HG03432 (cell line): ENCODE measurements at regions not wholly inside any gene's neighbourhood (a gene's known extent, or its start where the extent isn't known, plus 50 kb on each side); places are given as distances from the start of the nearest gene placed in this dataset.
A peak's percentile ranks its signal among the peaks of the same experiment; 100 is the strongest.

Source experiments
- ATAC-seq: cut with Tn5 transposase; IDR thresholded peaks from one replicate; pipeline ENCODE4 v1.9.1; 2021; ENCODE audit warnings: mild to moderate bottlenecking, moderate library complexity; ENCODE audit not compliant: unreplicated experiment

DNA sequence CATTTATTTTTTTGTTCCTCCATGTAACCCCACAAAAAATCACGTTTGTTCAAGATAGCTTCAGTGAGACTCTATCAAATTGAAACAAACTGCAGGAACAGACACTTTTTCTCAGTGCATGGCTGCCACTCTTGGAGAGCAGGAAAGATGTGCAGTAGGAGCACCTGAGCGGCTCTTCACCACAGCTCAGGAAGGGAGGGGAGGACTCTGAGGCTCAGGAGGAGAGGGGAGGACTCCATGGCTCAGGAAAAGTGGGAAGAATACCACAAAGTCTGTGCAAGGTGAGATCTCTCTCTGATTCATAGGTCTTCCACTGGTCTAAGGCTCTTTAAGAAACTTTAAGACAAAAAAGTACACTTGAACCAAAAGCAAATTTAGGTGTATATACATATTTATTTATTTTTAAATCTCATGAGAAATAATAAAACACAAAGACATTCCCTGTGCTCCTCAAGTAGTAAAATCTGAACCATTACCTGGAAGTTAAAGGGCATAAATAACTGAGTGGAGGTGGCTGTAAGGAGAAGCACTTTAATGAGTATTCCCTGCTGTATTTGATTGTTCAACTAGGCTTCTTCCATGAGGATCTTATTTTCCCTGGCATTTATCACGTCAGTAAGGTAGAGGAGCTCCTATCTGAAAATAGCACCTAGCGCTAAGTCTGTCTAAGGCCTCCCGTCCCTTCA, 69.2 kb upstream of the CCN6 start:
- ATAC-seq: no peak

DNA sequence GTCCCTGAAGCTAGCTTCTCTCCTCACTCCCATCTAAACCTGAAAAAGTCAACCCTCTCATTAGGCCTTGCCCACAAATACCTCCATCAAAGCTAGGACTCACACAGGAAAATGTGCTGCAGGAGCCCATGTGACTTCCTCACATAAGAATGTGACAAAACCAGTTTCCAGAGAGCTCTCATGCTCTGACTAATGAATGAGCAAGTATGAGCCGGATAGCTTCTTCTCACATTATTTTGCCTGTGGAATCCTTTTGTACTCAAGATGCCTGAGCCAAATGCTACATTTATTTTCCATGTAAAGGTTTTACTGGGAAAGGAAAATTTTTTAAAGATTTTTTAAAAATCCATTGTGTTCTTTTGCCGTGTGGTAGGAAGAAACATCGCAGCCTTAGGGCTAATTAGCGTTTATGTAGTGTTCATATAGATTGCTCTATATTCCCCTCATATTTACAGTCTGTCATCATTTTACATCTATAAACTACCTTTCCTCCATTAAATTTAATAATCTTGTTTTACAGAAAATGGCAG, 68.6 kb upstream of the CCN6 start:
- ATAC-seq: no peak

DNA sequence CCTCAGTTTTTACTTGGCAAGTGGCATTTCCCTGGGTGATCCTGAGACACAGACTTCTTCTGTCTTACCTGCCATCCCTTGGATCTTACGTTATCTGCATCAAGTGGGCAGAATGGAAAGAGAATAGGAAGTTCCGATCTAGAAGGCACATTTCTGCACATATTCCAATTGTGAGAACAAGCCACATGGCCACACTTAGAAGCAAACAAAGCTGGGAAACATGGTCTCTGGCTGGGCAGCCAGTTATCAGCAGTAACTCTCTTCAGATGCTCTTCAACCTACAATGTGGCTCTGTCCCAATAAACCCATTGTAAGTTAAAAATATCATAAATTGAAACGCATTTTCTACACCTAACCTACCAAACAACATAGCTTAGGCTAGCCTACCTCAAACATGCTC, 67.3 kb upstream of the CCN6 start:
- no peak for ATAC-seq

DNA sequence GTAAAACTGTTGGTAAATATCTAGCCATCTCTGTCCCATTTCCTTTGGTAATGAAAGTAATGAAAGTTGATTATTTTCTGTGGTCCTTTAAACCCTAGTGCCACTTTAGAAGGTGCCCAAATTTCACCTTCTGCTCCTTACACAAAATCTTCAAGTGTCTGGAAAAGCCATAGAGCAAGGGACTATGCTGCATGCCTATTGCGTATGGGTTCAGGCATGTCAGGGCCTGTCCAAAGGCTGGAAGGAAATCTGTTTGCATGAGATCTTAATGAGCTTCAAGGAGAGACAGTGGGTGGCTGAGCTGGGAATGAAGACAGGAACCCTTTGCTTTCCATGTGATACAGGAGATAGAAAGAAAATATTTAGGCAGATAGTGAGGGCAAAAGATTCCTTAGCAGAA, 66.6 kb upstream of the CCN6 start:
- no peak for ATAC-seq

DNA sequence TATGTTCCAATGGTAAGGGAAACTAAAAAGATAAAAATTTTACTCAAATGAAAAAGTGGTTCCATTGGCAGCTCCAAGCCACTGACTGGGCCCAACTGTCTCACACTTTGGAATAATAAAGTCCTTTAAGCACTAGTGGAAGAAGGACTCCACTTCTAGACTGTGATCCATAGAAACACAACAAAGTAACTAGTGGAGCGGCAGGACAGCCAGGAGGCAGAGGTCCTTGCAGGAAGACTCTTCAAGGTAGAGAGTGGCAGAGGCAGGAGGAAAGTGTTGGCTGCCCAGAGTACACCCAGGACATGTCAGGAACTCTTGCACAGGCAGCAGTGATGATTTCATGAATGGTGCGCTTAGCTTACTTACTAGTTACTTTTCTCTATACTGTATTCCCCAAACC, 65.0 kb upstream of the CCN6 start:
- ATAC-seq: no peak

DNA sequence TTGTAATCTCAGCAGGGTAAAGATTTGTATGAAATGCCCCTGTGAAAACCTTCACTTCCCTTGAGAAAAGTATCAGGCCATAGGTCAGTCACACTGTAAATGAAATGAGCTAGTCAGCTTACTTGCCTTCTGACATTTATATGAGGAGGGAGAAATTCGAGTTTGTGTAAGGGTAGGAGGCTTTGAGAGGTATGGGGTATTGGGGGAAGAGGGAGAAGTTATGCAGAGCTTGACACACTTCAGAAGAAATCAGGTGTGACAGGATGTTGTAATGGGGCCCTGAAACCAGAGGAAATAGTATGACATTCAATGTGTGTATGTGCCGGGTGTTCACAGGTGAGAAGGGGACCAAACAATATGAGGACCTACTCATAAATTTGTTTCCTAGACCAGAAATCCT, 64.2 kb upstream of the CCN6 start:
- peak; percentile 54 for ATAC-seq

DNA sequence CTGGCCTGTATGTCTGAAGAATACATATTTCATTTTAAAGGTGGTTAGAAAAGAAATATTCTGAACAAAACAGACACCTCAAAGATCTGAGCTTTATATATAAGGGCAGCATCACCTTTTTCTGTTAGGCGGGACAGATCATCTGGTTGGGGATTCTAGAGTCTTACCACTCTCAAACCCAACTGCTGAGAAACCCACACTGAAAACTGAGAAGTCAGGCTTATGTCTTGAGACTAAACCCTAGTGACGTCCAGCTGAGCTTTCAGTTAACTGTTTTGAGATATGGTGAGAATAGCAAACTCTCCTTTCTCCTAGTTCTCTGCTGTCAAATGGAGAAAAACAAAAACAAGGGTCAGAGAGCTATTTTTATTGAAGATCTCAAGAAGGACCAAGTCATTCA, 63.7 kb upstream of the CCN6 start:
- no peak for ATAC-seq

DNA sequence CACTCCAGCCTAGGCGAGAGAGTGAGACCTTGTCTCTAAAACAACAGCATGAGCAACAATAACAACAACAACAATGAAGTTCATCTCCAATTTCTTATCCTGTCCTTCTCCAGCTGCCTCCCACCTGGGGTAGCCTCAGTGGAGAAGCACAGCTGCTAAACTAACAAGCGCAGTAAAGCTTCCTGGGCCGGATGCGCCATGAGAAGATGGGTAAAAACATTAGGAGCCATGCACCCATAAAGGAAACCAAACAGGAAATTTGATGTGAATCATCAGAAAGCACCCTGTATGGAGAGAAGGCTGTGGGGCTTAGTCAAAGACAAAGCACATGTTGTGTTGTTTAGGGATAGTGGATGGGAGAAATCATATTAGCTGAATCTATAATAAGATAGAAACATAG, 61.1 kb upstream of the CCN6 start:
- peak; percentile 66 for ATAC-seq

DNA sequence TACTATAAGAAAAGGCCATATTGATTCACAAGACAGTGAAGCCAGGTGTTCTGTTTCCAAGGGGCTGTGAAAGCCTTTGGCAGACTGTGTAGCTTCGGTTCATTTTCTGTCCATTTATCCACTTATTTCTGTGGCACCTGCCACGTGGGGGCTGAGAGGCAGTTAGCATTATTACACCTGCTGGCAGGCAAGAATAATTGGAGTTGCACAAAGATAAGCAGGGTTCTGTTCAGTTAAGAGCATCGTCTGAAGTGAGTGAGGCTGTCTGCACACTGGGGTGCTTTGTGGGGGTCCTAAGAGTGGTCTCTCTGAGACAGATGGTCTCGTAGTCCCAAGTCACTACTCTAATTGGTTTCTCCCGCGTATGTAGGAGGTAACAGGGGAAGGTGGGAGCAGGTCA, 60.6 kb upstream of the CCN6 start:
- peak; percentile 4 for ATAC-seq

DNA sequence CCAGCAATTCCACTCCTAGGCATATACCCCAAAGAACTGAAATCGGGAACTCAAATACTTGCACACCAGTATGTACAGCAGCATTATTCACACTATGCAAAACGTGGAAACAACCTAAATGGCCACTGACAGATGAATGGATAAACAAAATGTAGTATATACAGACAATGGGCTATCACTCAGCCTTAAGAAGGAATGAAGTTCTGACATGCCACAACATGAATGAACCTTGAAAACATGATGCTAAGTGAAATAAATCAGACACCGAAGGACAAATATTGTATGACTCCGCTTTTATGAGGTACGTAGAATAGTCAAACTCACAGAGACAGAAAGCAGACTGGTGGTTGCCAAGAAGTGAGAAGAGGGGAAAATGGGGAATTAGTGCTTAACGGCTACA, 59.1 kb upstream of the CCN6 start:
- no peak for ATAC-seq

DNA sequence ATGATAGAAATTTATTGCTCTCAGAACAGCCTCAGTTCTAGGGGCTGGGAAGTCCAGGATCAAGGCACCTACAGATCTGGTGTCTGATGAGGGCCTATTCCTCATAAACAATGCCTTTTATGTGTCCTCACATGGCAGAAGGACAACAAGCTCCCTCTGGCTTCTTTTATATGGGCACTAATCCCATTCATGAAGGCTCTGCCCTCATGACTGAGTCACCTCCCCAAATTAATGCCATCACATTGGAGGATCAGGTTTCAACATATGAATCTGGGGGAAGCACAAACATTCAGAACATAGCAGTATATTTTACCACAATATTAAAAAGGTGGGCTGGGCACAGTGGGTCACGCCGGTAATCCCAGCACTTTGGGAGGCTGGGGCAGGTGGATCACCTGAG, 58.5 kb upstream of the CCN6 start:
- no peak for ATAC-seq

DNA sequence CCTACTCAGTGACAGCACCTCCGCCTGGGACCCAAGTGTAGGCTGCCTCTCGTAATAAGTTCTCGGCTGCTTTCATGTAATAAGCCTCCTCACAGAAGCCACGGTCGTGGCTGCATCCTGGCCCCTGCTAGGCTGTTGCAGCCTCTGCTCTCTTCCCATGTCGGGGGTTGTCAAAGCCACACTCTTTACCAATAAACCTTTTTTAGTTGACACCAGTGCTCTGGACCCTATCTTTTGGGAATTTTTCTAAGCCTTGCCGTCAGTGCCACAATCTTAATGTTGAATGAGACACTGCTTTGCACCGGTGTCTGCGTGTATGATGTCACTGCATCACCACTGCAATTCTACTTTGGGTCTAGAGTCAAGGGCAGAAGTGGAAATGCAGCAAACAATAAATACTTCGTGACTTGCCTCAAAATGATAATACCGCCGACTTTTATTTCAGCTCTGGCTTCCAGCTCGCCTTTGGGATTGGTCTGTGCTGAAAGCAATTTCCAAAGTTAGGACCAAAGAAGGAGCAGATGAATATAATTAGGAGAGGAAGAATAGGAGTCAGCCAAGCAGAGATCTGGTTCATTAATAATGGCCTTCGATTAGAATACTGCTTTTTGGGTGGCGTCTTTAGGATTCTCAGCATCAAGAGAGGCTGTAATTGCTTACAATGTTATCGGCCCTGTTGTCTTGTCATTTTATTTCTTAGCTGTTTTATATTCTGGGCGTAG, 57.6 kb upstream of the CCN6 start:
- no peak for ATAC-seq

DNA sequence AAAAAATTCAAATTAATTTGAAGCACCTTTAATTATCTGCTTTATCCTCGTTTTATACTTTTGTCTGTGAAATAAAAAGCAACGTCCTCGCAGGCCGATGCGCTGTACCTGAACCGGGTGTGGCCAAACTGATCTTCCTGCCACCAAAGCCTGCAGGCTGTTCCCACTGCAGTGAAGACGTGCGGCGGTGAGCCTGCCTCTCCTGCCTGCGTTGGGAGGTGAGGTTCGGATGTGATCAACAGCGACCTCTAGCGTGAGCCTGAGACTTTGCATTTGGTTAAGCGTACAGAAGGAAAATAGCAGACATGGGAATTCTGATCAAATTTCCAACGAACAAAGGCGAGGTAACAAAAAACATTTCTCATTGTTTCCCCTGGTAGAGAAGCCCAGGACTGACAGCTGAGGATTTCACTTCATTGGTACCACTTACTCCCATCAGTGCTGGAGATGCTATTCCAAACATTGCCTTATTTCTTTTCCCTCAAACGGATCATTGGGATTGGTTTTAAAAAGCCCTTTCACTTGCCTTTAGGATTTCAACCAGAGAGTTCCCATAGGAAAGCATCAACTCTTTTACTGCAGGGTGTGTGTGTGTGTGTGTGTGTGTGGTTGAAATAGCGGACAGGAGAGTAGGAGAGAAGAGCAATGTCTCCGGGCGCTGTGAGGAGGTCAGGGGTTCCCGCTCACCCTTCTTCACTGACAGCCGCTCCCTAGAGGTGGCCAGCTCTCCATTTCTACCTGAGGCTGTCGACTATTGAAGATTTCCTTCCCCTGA, 56.6 kb upstream of the CCN6 start:
- peak; percentile 56 for ATAC-seq

DNA sequence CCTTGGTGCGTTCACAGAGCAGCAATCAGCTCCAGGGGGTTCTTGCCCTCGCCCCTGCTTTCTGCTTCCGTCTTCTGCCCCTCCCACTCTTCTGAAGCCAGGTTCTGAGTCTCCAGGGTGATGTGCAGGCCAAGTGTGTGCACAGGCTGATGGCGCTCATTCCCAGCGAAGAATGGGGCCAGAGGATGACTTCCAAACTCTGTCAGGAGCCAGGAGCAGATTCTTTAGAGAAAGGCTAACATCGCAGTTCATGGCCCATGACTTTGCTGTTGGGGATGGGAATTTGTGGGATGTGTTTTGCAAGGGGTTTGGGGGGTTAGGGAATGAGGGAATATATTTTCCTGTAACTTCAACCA, 56.1 kb upstream of the CCN6 start:
- ATAC-seq: no peak

DNA sequence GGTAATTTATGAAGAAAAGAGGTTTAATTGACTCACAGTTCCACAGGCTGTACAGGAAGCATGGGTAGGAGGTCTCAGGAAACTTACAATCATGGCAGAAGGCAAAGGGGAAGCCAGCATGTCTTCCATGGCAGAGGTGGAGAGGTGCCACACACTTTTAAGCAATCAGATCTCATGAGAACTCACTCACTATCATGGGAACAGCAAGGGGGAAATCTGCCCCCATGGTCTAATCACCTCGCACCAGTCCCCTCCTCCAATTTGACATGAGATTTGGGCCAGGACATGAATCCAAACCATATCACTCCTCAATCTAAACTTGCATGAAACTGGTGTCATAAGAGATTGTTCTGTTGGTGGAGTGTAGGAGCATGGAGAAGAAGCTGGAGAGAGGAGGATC, 51.6 kb upstream of the CCN6 start:
- no peak for ATAC-seq
